ENCODE measurements at regions not wholly inside any gene's neighbourhood (a gene's known extent, or its start where the extent isn't known, plus 50 kb on each side); places are given as distances from the start of the nearest gene placed in this dataset.

- no peak for TF ChIP-seq CTCF (IDR thresholded peaks at IDR 0.05; ENCODE audit: insufficient read depth, low read depth, low read length, missing control alignments)
- no peak for DNase-seq (ENCODE audit: low read depth)
- no peak overlapping the region for H3K4me3 ChIP-seq (ENCODE audit: low read length)
Observed at GRCh38 chr10:124214610-124215375, 121.4 kb upstream of the CHST15 start.

- no peak overlapping the region for H3K4me3 ChIP-seq (ENCODE audit: low read length)
- no peak for DNase-seq (ENCODE audit: low read depth)
- TF ChIP-seq CTCF (IDR thresholded peaks at IDR 0.05; ENCODE audit: insufficient read depth, low read depth, low read length, missing control alignments): no peak
Observed at GRCh38 chr10:124213899-124214510, 120.6 kb upstream of the CHST15 start.

- no peak for TF ChIP-seq CTCF (IDR thresholded peaks at IDR 0.05; ENCODE audit: insufficient read depth, low read depth, low read length, missing control alignments)
- H3K4me3 ChIP-seq (ENCODE audit: low read length): no peak overlapping the region
- peak; percentile 77 for DNase-seq (ENCODE audit: low read depth)
Observed at GRCh38 chr10:124213471-124213870, 120.1 kb upstream of the CHST15 start.

- no peak for DNase-seq (ENCODE audit: low read depth)
- no peak for TF ChIP-seq CTCF (IDR thresholded peaks at IDR 0.05; ENCODE audit: insufficient read depth, low read depth, low read length, missing control alignments)
- no peak overlapping the region for H3K4me3 ChIP-seq (ENCODE audit: low read length)
Observed at GRCh38 chr10:124212702-124213101, 119.3 kb upstream of the CHST15 start.

GRCh38 chr10:124211921-124212320 lies 118.5 kb upstream of the CHST15 start:
- peak; percentile 85 for DNase-seq (ENCODE audit: low read depth)
- TF ChIP-seq CTCF (IDR thresholded peaks at IDR 0.05; ENCODE audit: insufficient read depth, low read depth, low read length, missing control alignments): no peak
- no peak overlapping the region for H3K4me3 ChIP-seq (ENCODE audit: low read length)

- TF ChIP-seq CTCF (IDR thresholded peaks at IDR 0.05; ENCODE audit: insufficient read depth, low read depth, low read length, missing control alignments): no peak
- DNase-seq (ENCODE audit: low read depth): no peak
- no peak overlapping the region for H3K4me3 ChIP-seq (ENCODE audit: low read length)
Observed at GRCh38 chr10:124210263-124210662, 116.9 kb upstream of the CHST15 start.
